Nephron progenitor cell (in vitro differentiated cells): ENCODE measurements at regions not wholly inside any gene's neighbourhood (a gene's known extent, or its start where the extent isn't known, plus 50 kb on each side); places are given as distances from the start of the nearest gene placed in this dataset.
"Not testable (repeated sequence)": the region's sequence is repeated elsewhere in the genome, so short reads cannot be mapped to it uniquely, and the experiment has no call there.

Source experiments
- DNase-seq: peaks from one replicate; pipeline ENCODE4 v3.0.0; 2021
- H3K27ac Mint-ChIP-seq: 2 replicates; pipeline ENCODE4 v1.8.0; 2021; ENCODE audit warnings: mild to moderate bottlenecking, moderate library complexity, mixed read lengths
- H3K27me3 Mint-ChIP-seq: 2 replicates; pipeline ENCODE4 v1.8.0; 2021; ENCODE audit warnings: mild to moderate bottlenecking, low read depth, mixed read lengths; ENCODE audit not compliant: poor library complexity
- H3K36me3 Mint-ChIP-seq: 2 replicates; pipeline ENCODE4 v1.8.0; 2021; ENCODE audit warnings: low read depth, mixed read lengths
- H3K4me1 Mint-ChIP-seq: 2 replicates; pipeline ENCODE4 v1.8.0; 2021; ENCODE audit warnings: mixed read lengths
- H3K4me3 Mint-ChIP-seq: 2 replicates; pipeline ENCODE4 v1.8.0; 2021; ENCODE audit warnings: mild to moderate bottlenecking, moderate library complexity, mixed read lengths
- H3K9me3 Mint-ChIP-seq: 2 replicates; pipeline ENCODE4 v1.8.0; 2021; ENCODE audit warnings: mild to moderate bottlenecking, moderate library complexity, mixed read lengths
- TF ChIP-seq, protein P1 (sequence below): fragments of 200-600 bp; sonication (generic); IDR thresholded peaks from 2 replicates; pipeline ENCODE4 v1.5.0; 2021; ENCODE audit warnings: antibody characterized with exemption

DNA sequence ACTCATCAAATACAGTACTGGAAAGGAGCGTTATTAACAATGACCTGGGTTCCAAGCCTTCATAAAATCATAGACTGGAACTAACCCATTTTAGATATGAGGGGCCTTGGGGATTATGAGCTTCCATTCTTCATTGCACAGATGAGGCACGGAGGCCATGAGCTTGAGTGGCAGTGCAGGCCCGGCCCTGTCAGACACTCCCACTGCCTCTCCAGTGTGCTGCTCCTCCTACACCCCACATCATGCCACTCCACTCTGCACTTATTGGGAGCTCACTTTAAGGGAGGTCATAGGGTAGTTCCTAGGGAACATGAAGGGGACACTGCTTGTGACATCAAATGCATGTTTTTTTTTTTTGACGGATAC lies 77.9 kb downstream of the TSN start:
- Mint-ChIP-seq H3K27ac (no peak overlapping the region), H3K36me3 (no peaks in the 10 kb centered on the region), H3K27me3 (peaks cover 25% of the 10 kb centered on the region), H3K4me3 (no peak overlapping the region), H3K4me1 (peaks cover 6% of the 10 kb centered on the region), H3K9me3 (peaks cover 16% of the 10 kb centered on the region)
- DNase-seq: no peak
- TF ChIP-seq, protein P1, sequence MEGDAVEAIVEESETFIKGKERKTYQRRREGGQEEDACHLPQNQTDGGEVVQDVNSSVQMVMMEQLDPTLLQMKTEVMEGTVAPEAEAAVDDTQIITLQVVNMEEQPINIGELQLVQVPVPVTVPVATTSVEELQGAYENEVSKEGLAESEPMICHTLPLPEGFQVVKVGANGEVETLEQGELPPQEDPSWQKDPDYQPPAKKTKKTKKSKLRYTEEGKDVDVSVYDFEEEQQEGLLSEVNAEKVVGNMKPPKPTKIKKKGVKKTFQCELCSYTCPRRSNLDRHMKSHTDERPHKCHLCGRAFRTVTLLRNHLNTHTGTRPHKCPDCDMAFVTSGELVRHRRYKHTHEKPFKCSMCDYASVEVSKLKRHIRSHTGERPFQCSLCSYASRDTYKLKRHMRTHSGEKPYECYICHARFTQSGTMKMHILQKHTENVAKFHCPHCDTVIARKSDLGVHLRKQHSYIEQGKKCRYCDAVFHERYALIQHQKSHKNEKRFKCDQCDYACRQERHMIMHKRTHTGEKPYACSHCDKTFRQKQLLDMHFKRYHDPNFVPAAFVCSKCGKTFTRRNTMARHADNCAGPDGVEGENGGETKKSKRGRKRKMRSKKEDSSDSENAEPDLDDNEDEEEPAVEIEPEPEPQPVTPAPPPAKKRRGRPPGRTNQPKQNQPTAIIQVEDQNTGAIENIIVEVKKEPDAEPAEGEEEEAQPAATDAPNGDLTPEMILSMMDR: no peak

DNA sequence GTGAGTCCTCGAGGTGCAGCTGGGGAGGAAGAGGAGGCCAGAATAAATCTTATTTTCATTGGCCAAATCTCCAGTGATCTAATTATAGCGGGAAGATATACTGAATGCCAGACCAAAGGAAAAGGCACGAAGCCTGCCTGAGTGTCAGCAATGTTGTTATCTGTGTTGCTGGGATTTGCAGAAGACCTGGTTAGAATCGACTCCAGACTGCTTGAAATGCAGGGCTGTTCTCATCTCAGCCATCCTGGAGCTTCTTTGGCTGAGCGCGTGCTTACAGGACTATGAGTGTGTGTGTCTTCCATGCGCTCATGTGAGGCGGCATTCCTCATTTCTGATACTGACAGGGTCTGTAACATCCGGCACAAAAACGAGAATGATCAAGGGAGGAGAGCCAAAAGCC lies 81.2 kb downstream of the TSN start:
- Mint-ChIP-seq H3K27ac (no peak overlapping the region), H3K27me3 (peaks cover 28% of the 10 kb centered on the region), H3K4me1 (peaks cover 6% of the 10 kb centered on the region), H3K9me3 (peaks cover 16% of the 10 kb centered on the region), H3K4me3 (no peak overlapping the region), H3K36me3 (no peaks in the 10 kb centered on the region)
- DNase-seq: no peak
- TF ChIP-seq, protein P1: no peak

DNA sequence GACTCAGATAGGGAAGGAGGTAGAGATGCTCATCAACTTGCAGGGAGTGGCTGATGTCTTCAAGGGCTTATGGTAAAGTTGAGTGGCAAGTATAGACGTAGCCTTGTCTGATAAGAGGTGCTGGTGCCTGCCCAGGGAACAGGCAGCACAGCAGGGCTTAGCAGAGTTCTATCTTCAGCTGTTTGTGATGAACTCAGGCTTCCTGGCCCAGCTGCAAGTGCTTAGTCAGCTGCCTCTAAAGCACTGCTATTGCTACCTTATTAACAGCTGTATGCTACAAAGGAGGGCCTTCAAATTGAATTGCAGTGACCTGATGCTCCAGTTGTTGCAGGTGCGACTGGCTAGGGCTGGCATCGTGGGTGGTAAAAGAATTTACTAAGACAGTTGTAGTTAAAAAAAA lies 82.1 kb downstream of the TSN start:
- Mint-ChIP-seq H3K4me3 (no peak overlapping the region), H3K36me3 (no peaks in the 10 kb centered on the region), H3K9me3 (peaks cover 16% of the 10 kb centered on the region), H3K27me3 (peaks cover 28% of the 10 kb centered on the region), H3K27ac (no peak overlapping the region), H3K4me1 (peaks cover 3% of the 10 kb centered on the region)
- TF ChIP-seq, protein P1: no peak
- DNase-seq: no peak

DNA sequence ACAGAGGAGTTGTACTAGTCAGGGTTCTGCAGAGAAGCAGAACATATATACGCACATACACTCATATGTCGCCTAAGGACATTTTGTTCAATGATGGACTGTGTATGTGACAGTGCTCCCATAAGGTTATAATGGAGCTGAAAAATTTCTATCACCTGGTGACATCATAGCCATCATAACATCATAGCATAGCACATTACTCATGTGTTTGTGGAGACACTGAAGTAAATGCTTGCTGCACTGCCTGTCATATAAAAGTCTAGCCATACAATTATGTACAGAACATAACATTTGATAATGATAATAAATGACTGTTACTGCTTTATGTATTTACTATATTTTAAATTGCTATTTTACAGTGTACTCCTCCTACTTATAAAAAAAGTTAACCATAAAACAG lies 83.1 kb downstream of the TSN start:
- Mint-ChIP-seq H3K36me3 (no peaks in the 10 kb centered on the region), H3K9me3 (peaks cover 16% of the 10 kb centered on the region), H3K4me3 (no peak overlapping the region), H3K27ac (no peak overlapping the region), H3K4me1 (no peaks in the 10 kb centered on the region), H3K27me3 (peaks cover 33% of the 10 kb centered on the region)
- TF ChIP-seq, protein P1: no peak
- no peak for DNase-seq

DNA sequence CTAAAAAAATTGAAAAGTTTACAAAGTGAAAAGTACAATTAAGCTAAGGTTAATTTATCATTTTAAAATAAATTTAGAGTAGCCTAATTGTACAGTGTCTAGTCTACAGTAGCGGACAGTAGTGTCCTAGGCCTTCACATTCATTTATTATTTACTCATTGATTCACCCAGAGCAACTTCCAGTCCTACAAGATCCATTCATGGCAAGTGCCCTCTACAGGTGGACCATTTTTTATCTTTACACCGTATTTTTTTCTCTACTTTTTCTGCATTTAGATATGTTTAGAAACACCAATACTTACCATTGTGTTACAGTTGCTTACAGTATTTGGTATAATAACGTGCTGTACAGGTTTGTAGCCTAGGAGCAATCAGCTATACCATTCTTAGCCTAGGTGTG lies 84.1 kb downstream of the TSN start:
- no peak overlapping the region for H3K27ac Mint-ChIP-seq
- DNase-seq: no peak
- no peaks in the 10 kb centered on the region for H3K4me1 Mint-ChIP-seq
- TF ChIP-seq, protein P1: no peak
- H3K27me3 Mint-ChIP-seq: peaks cover 38% of the 10 kb centered on the region
- no peak overlapping the region for H3K4me3 Mint-ChIP-seq
- H3K36me3 Mint-ChIP-seq: no peaks in the 10 kb centered on the region
- peaks cover 16% of the 10 kb centered on the region for H3K9me3 Mint-ChIP-seq

DNA sequence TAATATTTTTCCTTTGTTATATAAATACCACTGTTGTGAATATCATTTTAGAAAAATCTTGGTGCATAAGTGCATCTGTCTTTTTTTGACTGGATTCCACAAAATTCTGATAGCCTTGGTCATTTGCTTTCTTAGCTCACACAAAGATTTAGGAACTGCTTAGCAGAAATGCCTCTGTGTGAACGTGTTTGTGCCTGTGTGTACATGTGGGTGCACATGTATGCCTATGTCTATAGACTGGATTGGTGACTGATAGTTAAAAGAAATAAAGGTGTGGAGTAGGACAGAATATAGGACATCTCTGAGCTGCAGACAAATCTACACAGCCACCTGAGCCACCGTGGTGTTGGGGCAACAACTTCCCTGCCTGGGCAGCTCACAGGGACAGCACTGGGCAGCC lies 93.8 kb downstream of the TSN start:
- no peak for DNase-seq
- no peak overlapping the region for H3K27ac Mint-ChIP-seq
- peaks cover 9% of the 10 kb centered on the region for H3K27me3 Mint-ChIP-seq
- TF ChIP-seq, protein P1: no peak
- H3K36me3 Mint-ChIP-seq: no peaks in the 10 kb centered on the region
- peaks cover 4% of the 10 kb centered on the region for H3K9me3 Mint-ChIP-seq
- no peaks in the 10 kb centered on the region for H3K4me1 Mint-ChIP-seq
- no peak overlapping the region for H3K4me3 Mint-ChIP-seq

DNA sequence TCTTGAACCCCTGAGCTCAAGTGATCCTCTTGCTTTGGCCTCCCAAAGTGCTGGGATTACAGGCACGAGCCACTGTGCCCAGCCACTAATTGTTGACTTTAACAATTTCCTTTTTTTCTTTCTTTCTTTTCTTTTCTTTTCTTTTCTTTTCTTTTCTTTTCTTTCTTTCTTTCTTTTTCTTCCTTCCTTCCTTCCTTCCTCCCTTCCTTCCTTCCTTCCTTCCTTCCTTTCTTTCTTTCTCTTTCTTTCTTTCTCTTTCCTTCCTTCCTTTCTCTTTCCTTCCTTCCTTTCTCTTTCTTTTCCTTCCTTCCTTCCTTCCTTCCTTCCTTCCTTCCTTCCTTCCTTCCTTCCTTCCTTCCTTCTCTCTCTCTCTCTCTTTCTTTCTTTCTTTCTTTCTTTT lies 97.7 kb downstream of the TSN start:
- not testable (repeated sequence) for H3K27ac Mint-ChIP-seq, H3K36me3 Mint-ChIP-seq, H3K9me3 Mint-ChIP-seq, H3K4me1 Mint-ChIP-seq, DNase-seq, H3K4me3 Mint-ChIP-seq
- H3K27me3 Mint-ChIP-seq: peaks cover 29% of the 10 kb centered on the region
